NCI-H2196 (cell line): ENCODE measurements at regions not wholly inside any gene's neighbourhood (a gene's known extent, or its start where the extent isn't known, plus 50 kb on each side); places are given as distances from the start of the nearest gene placed in this dataset.
"Not testable (repeated sequence)": the region's sequence is repeated elsewhere in the genome, so short reads cannot be mapped to it uniquely, and the experiment has no call there.

Experiments
- DNase-seq: peaks from one replicate; lab custom pipeline; 2025; ENCODE audit not compliant: unreplicated experiment; lab: John Stamatoyannopoulos, UW

DNA sequence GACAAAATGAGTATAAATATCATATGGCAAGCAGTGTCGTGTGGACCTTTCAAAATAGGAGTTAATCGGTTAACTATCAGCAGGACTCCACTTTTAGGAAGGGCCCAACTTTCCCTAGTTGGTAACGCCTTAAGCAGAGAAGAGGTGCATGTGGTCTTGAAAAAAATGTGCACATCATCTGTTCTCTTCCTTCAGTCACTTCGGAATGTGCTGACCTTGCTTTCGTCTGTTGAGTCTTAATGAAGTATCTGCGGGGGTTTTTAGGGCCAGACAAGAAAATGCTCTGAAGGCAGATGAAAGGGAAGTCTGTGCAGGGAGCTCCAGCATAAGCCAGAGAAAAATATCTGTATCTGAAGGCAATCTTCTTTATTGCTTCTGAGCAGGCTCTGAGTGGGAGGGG, 185.2 kb downstream of the AEBP2 start:
- no peak for DNase-seq

DNA sequence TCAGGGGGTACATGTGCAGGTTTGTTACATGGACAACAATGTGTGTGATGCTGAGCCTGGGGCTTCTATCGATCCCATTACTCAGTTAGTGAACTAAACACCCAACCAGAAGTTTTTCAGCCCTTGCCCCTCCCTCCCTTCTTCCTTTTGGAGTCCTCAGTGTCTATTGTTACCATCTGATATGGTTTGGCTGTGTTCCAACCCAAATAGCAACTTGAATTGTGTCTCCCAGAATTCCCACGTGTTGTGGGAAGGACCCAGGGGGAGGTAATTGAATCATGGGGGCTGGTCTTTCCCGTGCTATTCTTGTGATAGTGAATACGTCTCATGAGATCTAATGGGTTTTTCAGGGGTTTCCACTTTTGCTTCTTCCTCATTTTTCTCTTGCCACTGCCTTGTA, 186.3 kb downstream of the AEBP2 start:
- not testable (repeated sequence) for DNase-seq

DNA sequence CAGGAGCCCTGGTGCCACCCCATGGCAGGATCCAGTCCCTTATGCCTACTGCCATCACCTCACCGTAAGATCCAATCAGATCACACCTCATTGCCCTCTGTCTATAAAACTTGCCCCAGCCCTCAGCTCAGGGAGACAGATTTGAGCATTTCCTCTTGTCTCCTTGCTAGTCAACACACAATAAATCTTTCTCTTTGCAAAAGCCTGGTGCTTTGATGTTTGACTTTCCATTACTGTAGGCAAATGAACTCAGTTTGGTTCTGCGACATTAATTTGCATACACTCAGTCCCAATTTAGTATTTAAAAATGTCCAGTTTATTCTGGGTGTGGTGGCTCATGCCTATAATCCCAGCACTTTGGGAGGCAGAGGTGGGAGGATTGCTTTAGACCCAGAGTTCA, 188.4 kb downstream of the AEBP2 start:
- DNase-seq, result no peak

DNA sequence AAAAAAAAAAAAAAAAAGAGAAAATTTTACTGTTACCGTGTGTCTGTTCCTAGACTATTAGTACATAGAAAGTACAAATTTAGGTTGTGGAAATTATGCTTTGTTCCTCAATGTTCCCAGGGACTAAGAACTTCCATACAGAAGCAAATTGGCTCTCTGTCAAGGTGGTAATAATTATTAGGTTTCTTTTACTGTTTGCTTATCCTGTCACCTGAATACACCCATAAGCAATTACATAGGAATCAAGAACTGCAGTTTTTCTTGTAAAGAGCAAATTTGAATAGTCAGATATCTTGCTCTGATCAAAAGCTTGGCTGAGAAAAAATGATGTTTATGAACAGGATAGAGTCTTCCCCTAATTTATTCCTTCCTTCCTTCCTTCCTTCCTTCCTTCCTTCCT, 191.2 kb downstream of the AEBP2 start:
- no peak for DNase-seq

DNA sequence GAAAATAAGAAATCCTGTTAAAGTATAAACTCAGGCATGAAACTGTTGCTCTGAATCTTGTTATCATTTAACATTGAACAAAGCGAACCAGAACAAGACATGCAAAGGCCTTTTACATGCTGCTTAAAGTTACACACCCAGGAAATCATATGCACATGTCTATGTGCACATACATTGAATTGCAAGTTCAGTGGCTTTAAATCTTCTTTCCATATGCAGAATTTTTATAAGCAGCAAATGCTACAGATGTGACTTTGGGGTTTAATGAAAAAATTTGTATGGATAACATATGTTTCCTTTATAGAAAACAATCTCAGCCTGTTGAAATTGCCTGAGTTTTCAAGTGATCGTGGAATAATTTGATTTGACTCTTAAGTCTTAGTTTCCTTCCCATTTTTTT, 193.9 kb downstream of the AEBP2 start:
- no peak for DNase-seq

DNA sequence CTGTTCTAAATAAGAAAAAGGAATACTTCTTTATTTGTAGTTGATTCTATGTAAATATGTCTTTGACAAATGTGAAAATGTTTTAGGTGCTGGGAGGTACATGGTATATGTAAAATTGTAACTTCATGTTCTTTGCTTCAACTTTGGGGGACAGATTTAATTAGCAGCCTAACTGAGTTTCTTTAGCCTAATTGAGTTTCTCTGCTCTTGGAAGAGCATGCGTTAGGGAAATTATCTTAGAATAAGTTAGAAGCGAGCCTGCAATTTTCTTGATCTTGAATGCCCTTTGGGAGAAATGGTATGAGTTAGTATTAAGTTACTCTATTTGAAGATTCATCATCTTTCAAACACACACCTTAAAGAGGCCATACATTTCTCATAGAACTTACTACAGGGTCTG, 194.3 kb downstream of the AEBP2 start:
- no peak for DNase-seq

DNA sequence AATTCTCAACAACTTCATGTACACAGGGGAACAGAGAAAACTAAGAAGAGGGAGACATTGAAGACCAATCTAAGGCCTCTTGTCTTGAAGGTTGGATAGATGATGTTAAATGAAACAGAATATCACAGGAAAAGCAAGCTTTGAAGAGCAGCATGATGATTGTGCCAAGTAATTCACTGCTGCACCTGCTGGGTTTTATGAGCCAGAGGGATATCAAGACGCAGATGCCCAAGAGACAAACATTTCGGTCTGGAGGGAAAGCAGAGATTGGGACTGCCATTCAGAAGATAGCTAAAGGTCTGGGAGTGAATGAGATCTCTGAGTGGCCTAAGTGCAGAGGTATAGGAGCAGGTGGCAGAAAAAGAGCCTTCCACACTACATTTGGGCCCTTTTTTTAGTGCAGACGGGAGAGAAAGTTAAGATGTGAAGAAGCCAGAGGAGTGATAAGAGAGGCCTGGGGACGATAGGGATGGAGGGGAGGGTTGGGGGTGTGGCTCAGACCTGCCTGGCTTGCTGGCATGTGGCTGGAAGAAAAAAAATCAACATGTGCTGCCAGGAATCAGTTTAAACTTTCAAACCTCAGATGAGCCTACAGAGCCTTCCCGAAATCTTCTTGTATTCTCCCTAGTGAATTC, 200.6 kb downstream of the AEBP2 start:
- DNase-seq, result peak; percentile 84

DNA sequence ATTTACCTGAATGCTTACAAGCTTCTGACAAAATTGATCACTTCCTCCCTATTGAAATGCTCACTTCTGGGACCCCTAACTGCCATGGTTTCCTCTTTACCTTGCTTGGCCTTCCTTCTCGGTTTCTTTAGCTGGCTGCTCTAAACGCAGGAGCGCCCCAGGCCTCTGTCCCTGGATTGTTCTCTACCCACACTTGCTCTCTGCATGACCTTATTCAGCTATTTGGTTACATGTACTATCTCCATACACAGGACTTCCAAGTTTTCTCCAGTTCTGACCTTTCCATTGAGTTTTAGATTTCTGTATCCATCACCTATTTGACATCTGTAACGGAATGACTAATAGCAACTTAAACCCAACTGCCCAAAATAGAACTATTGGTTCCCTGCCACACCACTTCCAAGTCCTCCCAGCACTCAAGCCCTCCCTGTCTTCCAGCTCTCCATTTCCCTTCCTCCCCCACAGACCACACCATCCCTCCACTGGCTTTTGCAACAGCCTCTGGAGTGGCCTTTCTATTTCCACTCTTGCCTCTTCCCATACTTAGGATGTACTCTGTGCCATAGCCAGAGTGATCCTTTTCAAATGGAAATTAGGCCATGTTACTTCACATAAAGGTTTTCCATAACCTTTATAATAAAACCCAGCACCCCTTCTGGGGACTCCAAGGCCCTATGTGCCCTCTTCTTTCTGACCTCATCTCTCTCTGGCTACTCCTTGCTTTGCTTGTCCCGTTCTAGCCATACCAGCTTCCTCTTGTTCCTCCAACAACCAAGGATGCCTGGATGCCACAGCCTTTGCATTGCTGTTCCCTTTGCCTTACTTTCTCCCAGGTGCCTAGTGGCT, 202.2 kb downstream of the AEBP2 start:
- no peak for DNase-seq

DNA sequence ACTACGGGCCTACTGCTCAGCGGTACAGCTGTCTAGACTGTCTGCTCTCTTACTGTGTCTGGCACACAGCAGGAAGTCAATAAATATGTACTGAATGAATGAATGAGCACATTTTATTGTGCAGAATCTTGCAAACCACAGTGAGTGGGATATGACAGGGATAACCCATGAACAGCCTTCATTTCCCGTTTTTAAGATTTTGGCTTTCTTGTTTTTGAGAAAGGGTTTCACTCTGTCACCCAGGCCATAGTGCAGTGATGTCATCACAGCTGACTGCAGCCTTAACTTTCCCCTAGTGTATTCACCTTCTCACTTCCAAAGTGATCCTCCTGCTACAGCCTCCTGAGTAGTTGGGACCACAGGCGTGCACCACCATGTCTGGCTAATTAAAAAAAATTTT, 203.1 kb downstream of the AEBP2 start:
- DNase-seq, result no peak

DNA sequence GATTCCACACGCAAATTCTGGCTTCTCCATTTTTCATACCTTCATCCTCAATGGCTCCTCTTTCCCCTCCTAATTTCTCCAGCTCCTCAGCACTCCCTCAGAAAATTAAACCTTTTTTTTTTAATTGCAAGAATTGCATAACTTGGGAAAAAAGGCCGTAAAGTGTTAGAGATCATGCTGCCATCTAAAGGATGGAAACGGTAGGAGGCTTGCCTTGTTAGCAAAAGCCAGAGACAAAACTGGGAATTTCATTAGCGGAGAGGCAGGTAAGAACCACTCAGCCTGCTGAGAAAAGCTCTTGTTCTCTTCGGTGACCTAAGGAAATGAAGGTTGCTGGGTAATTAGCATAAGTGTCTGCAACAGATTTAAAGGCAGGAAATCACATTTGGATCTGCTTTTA, 204.3 kb downstream of the AEBP2 start:
- DNase-seq, result peak; percentile 76

DNA sequence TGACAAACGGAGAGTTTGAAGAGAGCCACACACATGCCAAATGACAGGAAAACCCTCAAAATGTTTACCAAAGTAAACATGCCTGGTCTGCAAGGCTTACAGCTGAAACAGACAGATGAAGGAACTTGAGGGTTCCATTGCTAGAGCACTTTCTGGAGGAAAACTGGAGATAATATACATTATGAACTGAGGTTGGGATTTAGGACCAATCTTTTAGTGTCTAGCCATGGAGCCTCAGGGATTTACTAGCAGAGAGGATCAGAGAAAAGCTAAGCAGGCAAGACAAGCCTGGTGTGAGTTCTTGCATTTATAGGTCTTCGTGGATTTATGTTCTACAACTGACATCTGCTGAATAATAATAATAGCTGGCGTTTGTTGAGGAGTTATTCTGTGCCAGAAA, 205.3 kb downstream of the AEBP2 start:
- no peak for DNase-seq

DNA sequence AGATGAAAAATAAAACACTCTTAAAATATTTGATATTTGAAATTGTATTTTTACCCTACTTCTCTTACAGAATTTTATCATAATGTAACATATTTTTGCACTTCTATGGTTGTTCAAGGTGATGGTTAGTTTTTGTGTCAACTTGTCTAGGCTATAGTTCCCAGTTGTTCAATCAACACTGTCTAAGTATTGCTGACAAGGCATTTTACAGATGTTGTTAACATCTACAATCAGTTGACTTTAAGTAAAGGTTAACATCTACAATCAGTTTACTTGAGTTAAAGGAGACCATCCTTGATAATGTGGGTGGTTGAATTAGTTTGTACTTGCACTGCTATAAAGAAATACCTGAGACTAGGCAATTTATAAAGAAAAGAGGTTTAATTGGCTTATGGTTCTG, 206.5 kb downstream of the AEBP2 start:
- DNase-seq, result no peak

DNA sequence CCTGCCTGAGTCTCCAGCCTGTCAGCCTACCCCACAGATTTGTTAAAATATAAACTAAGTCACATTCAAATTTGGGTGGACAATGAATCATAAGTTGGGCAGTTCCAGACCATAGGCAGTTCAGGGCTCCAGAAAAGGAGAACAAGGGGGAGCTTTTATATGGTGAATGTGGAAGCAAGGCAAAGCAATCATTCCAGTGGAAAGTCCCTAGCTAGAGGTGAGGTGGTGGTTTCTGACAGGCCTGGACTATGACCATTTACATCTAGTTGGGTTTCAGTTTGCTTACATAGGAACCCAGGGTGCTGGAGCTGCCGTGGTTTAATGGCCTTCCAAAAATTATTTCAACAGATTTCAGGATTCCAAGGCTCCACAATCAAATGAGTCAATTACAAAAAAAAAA, 207.3 kb downstream of the AEBP2 start:
- no peak for DNase-seq

DNA sequence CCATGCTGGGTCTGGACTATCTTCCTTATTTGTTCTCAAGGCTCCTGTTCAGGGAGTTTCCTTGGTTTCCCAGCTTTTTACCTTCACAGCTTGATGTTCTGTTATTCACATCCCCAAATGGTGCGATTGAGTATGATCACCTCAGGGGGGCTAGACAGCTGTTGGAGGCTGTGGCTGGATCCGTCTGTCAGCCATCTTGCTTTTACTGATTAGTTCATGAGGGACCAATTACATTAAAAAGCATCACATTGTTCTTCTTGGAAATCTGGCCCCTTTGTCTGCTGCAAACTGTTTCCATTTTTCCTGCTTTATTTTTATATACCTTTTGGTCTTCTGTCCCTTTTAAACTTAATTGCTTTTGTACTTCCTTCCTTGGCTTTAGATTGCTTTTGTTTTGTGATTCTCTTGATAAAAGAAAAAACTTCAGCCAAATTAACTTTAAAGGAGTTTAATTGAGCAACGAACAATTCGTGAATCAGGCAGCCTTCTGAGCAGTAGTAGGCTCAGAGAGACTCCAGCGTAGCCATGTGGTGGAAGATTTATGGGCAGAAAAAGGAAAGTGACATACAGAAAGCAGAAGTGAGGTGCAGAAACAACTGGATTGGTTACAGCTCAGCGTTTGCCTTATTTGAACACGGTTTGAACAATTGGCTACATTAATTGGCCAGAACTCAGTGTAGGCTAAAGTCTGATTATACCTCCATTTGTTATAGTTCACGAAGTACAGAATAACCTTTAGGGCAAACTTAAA, 208.7 kb downstream of the AEBP2 start:
- DNase-seq, result no peak

DNA sequence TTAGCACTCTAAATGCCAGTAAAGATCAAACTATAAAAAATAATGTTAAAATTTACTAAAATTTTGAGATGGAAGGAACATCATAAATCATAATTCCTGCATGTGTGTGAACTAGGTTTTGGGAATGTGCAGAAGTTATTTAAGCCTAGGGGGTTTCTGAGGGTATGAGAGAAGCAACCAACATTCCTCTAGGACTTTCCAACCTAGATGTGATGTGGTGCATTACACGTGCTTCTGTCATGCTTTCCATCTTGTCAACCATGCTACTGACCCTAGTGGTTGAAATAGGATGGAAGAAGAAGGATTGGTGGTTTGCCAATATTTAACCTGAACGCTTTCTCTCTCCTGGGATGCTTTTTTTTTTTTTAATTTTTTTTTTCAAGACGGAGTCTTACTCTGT, 209.3 kb downstream of the AEBP2 start:
- no peak for DNase-seq

DNA sequence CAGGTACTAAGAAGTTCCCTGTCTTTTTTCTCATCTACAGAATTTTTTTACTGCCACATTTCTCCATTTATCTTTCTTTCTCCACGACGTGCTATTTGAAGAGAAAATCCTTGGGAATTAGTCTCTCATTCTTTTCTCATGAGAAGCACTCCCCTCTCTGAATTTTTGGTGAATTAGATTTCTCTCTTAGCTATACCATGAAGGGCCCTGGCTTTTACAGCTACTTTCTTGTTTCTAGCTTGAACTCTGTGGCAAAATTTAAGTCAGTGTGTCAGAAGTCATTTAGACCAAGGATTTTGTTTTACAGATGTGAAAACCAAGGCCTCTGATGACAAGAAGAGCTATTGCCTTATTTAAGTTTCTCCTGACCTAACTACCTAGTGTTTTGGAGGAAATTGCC, 213.1 kb downstream of the AEBP2 start:
- no peak for DNase-seq

DNA sequence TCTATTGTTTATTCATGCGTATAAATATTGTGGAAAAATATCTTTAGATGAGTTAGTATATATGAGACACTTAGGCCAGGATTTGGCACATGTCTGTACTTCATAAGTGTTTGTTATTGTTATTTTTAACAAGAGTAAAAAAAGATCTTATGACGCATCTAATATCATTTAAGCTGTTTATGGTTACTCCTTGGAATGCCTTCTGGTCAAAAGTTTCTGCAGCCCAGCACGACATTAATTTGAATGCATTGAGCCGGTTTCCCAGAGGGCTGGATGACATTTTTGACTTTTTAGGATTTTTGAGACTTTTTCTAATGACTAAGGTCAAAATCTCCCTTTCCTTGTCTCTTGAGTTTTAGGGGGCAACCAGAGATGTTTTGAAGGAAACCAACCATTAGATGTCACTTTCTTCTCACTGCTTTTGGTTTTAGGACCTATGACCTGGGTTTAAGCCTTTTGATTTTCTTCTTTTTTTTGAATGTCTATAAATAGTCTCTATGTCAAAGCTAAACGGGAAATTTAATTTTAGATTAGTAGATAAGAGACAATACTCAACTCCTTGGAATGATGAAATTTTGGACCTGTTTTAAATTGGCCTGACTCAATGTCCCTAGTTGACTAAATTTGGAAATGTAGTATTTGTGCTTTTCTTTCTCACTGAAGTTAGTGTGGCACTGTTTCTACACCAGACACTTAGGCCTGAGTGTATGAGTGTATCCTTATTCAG, 215.5 kb downstream of the AEBP2 start:
- no peak for DNase-seq

DNA sequence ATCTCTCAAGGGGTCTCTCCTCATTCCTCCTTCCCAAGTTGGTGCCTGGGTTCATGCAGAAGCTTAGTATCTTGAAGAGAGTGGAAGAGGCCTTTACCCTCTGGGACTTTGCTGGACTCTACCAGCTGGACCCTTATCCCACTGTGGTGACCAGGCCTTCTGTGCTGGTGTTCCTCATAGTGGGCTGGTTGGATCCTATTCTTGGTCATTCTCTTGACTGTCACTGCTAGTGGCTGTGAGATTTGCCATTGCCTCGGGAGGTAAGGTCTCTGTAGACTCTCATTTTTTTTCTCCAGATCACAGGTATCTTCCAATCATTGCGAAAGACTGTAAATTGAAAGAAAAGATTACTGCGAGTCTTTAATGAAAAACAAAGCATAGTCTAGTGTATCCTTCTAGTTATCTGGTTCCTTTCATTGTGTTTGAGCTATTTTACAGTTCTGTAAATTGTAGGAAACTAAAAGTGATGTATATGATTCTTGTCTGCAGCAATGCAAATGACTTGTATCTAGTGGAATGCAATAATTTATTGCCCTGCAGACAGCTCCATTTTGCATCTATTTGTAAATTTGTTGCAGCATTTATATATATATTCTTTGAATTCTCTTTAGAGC, 217.9 kb downstream of the AEBP2 start:
- DNase-seq, result no peak

DNA sequence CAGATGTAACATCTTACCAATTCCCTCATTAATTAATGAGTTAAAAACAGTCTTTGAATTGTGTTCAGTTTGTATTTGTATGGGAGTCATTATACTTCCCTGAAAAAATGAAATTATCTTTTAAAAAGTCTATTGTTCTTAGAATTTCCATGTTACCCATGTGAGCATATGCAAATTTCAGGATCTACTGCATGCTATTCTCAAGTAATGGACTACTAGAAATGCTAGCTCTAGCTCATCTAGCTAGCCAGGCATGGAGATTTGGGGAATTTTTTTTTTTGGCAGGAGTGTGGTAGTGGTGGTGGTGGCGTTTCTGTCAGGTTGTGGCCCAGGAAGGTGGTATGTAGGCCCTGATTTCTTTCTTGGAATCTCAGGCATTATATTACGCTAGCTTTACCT, 218.4 kb downstream of the AEBP2 start:
- no peak for DNase-seq

DNA sequence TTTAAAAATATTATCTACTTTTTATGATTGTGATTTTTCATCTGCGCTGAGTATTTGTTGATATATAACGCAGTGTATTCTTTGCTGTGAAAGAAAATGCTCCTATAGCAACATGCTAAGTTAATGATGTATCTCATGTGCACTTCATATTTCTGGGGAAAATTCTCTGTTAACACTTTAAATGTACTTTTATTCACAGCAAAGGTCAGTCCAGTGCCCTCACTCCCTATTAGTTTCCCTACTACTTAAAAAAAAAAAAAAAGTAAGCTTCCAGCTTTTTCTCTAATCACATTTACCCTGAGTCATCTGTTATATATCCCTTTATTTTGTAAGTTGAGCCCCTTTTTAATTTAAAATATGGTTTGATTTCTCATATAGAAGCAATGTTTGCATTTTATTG, 219.8 kb downstream of the AEBP2 start:
- no peak for DNase-seq

DNA sequence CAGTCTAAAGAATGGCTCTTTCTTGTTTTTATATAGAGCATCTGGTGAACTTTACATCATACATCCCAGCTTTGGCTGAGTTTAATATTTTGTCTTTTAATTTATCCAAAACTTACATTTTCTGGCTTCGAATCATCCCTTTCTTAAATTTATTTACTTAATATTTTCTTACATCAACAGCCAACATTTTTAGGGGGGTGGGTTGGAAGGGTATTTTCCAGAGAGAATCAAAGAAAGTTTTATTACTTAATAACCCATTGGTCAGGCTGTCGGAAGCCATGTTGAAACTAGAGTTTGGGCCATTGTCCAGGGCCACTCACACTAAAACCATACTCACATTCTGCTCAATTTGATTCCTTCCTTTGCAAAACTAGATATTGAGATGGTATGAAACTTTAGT, 220.2 kb downstream of the AEBP2 start:
- DNase-seq, result no peak
